ENCODE measurements at regions not wholly inside any gene's neighbourhood (a gene's known extent, or its start where the extent isn't known, plus 50 kb on each side); places are given as distances from the start of the nearest gene placed in this dataset.

- no peaks in the 10 kb centered on the region for H3K9me3 ChIP-seq
- H3K36me3 ChIP-seq = no peaks in the 10 kb centered on the region
- intact Hi-C loops (cut with DNase I) = no loop called here
- H3K4me3 ChIP-seq = no peak overlapping the region
- TF ChIP-seq CTCF (IDR thresholded peaks at IDR 0.05) = no peak
- DNase-seq (ENCODE audit: low spot score in 2 of 2) = no peak
- H3K27ac ChIP-seq = no peak overlapping the region
- H3K4me1 ChIP-seq = no peaks in the 10 kb centered on the region
- H3K27me3 ChIP-seq = no peaks in the 10 kb centered on the region
Observed at GRCh38 chr13:93174260-93174659, 52.3 kb upstream of the GPC6 start.

Measured in ascending aorta (tissue), 2 donors.